Naive B cell (primary cell): ENCODE measurements at regions not wholly inside any gene's neighbourhood (a gene's known extent, or its start where the extent isn't known, plus 50 kb on each side); places are given as distances from the start of the nearest gene placed in this dataset.
"Not testable (repeated sequence)": the region's sequence is repeated elsewhere in the genome, so short reads cannot be mapped to it uniquely, and the experiment has no call there.

Experiments used
- ATAC-seq, 2 donors: fragments of 150-1000 bp; cut with Tn5 transposase; 2 replicates each; pipeline ENCODE4 v1.10.0; 2021; ENCODE audit warnings: low read depth in 2 of 2, mild to moderate bottlenecking in 2 of 2, moderate library complexity in 2 of 2
- DNase-seq: peaks from one replicate; pipeline ENCODE4 v3.0.0; 2022
- H3K27ac Mint-ChIP-seq, 6 donors: one replicate each; pipeline ENCODE4 v1.8.0; 2020 to 2022; ENCODE audit warnings: mild to moderate bottlenecking in 6 of 6, mixed read lengths in 6 of 6, moderate library complexity in 5 of 6, inconsistent platforms in 2 of 6
- H3K27me3 Mint-ChIP-seq, 3 donors: one replicate each; pipeline ENCODE4 v1.8.0; 2021 to 2022; ENCODE audit warnings: mixed read lengths in 3 of 3, mild to moderate bottlenecking in 1 of 3
- H3K36me3 Mint-ChIP-seq, 2 donors: one replicate each; pipeline ENCODE4 v1.8.0; 2020 to 2022; ENCODE audit warnings: mixed read lengths in 2 of 2, inconsistent platforms in 1 of 2, mild to moderate bottlenecking in 1 of 2
- H3K4me1 Mint-ChIP-seq, 3 donors: one replicate each; pipeline ENCODE4 v1.8.0; 2020 to 2022; ENCODE audit warnings: mixed read lengths in 3 of 3, inconsistent platforms in 1 of 3, mild to moderate bottlenecking in 1 of 3, moderate library complexity in 1 of 3
- H3K4me3 Mint-ChIP-seq, 8 donors: one replicate each; pipeline ENCODE4 v1.8.0; 2020 to 2022; ENCODE audit warnings: mild to moderate bottlenecking in 8 of 8, mixed read lengths in 8 of 8, moderate library complexity in 8 of 8, inconsistent platforms in 2 of 8
- H3K9me3 Mint-ChIP-seq, 7 donors: one replicate each; pipeline ENCODE4 v1.8.0; 2020 to 2022; ENCODE audit warnings: mixed read lengths in 7 of 7, mild to moderate bottlenecking in 5 of 7, inconsistent platforms in 2 of 7, moderate library complexity in 1 of 7

GRCh38 chrX:73943693-73944562, 91.4 kb upstream of the XIST start:
- peak overlapping the region; percentile 87 to 97 (median 89) for H3K27ac Mint-ChIP-seq
- no peaks in the 10 kb centered on the region for H3K27me3 Mint-ChIP-seq
- DNase-seq = peak; percentile 87
- ATAC-seq = peak; percentile 95 to 96
- no peaks in the 10 kb centered on the region for H3K9me3 Mint-ChIP-seq
- H3K4me3 Mint-ChIP-seq = peak overlapping the region; percentile 79 to 98 (median 91)
- peaks cover 22 to 37% (median 25%) of the 10 kb centered on the region in 3 donors for H3K4me1 Mint-ChIP-seq
- peaks cover 0 to 4% of the 10 kb centered on the region in 2 donors for H3K36me3 Mint-ChIP-seq

- Mint-ChIP-seq H3K4me3 (no peak overlapping the region), H3K27me3 (no peaks in the 10 kb centered on the region), H3K36me3 (no peaks in the 10 kb centered on the region), H3K4me1 (peaks cover 15 to 22% (median 17%) of the 10 kb centered on the region in 3 donors), H3K9me3 (no peaks in the 10 kb centered on the region), H3K27ac (no peak overlapping the region)
- ATAC-seq (no peak), DNase-seq (no peak)
Observed at GRCh38 chrX:73940893-73941470, 88.5 kb upstream of the XIST start.

- H3K36me3 Mint-ChIP-seq, H3K27me3 Mint-ChIP-seq, H3K4me3 Mint-ChIP-seq, DNase-seq, H3K9me3 Mint-ChIP-seq, H3K27ac Mint-ChIP-seq, H3K4me1 Mint-ChIP-seq, ATAC-seq: not testable (repeated sequence)
Observed at GRCh38 chrX:73937843-73938242, 85.3 kb upstream of the XIST start.

GRCh38 chrX:73932522-73932921, 80.0 kb upstream of the XIST start:
- H3K4me1 Mint-ChIP-seq = no peaks in the 10 kb centered on the region
- no peak overlapping the region for H3K27ac Mint-ChIP-seq
- no peaks in the 10 kb centered on the region for H3K36me3 Mint-ChIP-seq
- no peaks in the 10 kb centered on the region for H3K27me3 Mint-ChIP-seq
- H3K4me3 Mint-ChIP-seq = no peak overlapping the region
- H3K9me3 Mint-ChIP-seq = peaks cover 0 to 11% (median 0%) of the 10 kb centered on the region in 7 donors
- ATAC-seq (no peak), DNase-seq (no peak)

GRCh38 chrX:73930300-73930699, 77.8 kb upstream of the XIST start:
- DNase-seq = no peak
- no peak for ATAC-seq
- H3K36me3 Mint-ChIP-seq = no peaks in the 10 kb centered on the region

GRCh38 chrX:73922856-73923455, 70.4 kb upstream of the XIST start:
- Mint-ChIP-seq H3K27me3 (no peaks in the 10 kb centered on the region), H3K9me3 (no peaks in the 10 kb centered on the region), H3K27ac (no peak overlapping the region), H3K36me3 (no peaks in the 10 kb centered on the region), H3K4me3 (no peak overlapping the region), H3K4me1 (no peaks in the 10 kb centered on the region)
- DNase-seq (no peak), ATAC-seq (no peak)

More at GRCh38 chrX:73930300-73930699, 77.8 kb upstream of the XIST start:
- H3K9me3 Mint-ChIP-seq = peaks cover 0 to 11% (median 0%) of the 10 kb centered on the region in 7 donors
- no peaks in the 10 kb centered on the region for H3K4me1 Mint-ChIP-seq
- H3K27me3 Mint-ChIP-seq = no peaks in the 10 kb centered on the region
- peak overlapping the region in 1 of 6 donors; percentile 71 for H3K27ac Mint-ChIP-seq
- H3K4me3 Mint-ChIP-seq = no peak overlapping the region

GRCh38 chrX:73916931-73917667, 64.6 kb upstream of the XIST start:
- Mint-ChIP-seq H3K27ac (peak overlapping the region in 2 of 6 donors; percentile 35 to 39), H3K4me3 (no peak overlapping the region), H3K4me1 (no peaks in the 10 kb centered on the region), H3K27me3 (peaks cover 0 to 8% (median 0%) of the 10 kb centered on the region in 3 donors), H3K36me3 (no peaks in the 10 kb centered on the region), H3K9me3 (no peaks in the 10 kb centered on the region)
- ATAC-seq (no peak), DNase-seq (no peak)

GRCh38 chrX:73916489-73916888, 64.0 kb upstream of the XIST start:
- Mint-ChIP-seq H3K9me3 (no peaks in the 10 kb centered on the region), H3K4me1 (no peaks in the 10 kb centered on the region), H3K36me3 (no peaks in the 10 kb centered on the region), H3K4me3 (no peak overlapping the region), H3K27me3 (peaks cover 0 to 10% (median under 1%) of the 10 kb centered on the region in 3 donors), H3K27ac (peak overlapping the region in 2 of 6 donors; percentile 32 to 39)
- no peak for ATAC-seq
- no peak for DNase-seq

- not testable (repeated sequence) for DNase-seq, H3K36me3 Mint-ChIP-seq, H3K4me1 Mint-ChIP-seq, ATAC-seq, H3K27ac Mint-ChIP-seq, H3K4me3 Mint-ChIP-seq, H3K9me3 Mint-ChIP-seq
- peaks cover 4 to 17% (median 5%) of the 10 kb centered on the region in 3 donors for H3K27me3 Mint-ChIP-seq
Observed at GRCh38 chrX:73914792-73915191, 62.3 kb upstream of the XIST start.

GRCh38 chrX:73913580-73913979, 61.1 kb upstream of the XIST start:
- no peak for ATAC-seq
- Mint-ChIP-seq H3K27ac (no peak overlapping the region), H3K27me3 (peaks cover 4 to 17% (median 5%) of the 10 kb centered on the region in 3 donors)

GRCh38 chrX:73911946-73912345, 59.4 kb upstream of the XIST start:
- H3K36me3 Mint-ChIP-seq, H3K4me3 Mint-ChIP-seq, H3K27ac Mint-ChIP-seq, H3K4me1 Mint-ChIP-seq, DNase-seq, ATAC-seq: not testable (repeated sequence)
- Mint-ChIP-seq H3K9me3 (peaks cover 0 to 17% (median 5%) of the 10 kb centered on the region in 7 donors), H3K27me3 (peaks cover 4 to 17% (median 5%) of the 10 kb centered on the region in 3 donors)

More at GRCh38 chrX:73913580-73913979, 61.1 kb upstream of the XIST start:
- Mint-ChIP-seq H3K4me3 (no peak overlapping the region), H3K36me3 (no peaks in the 10 kb centered on the region), H3K9me3 (peaks cover 0 to 4% (median 0%) of the 10 kb centered on the region in 7 donors), H3K4me1 (no peaks in the 10 kb centered on the region)
- no peak for DNase-seq

GRCh38 chrX:73905749-73906374, 53.3 kb upstream of the XIST start:
- not testable (repeated sequence) for H3K27ac Mint-ChIP-seq, H3K27me3 Mint-ChIP-seq, H3K4me1 Mint-ChIP-seq, ATAC-seq, DNase-seq, H3K4me3 Mint-ChIP-seq
- Mint-ChIP-seq H3K9me3 (peaks cover 3 to 38% (median 32%) of the 10 kb centered on the region in 7 donors), H3K36me3 (peaks cover 5 to 11% of the 10 kb centered on the region in 2 donors)

GRCh38 chrX:73903941-73904340, 51.4 kb upstream of the XIST start:
- DNase-seq = no peak
- Mint-ChIP-seq H3K9me3 (peaks cover 3 to 37% (median 32%) of the 10 kb centered on the region in 7 donors), H3K27ac (no peak overlapping the region), H3K36me3 (peaks cover 5 to 11% of the 10 kb centered on the region in 2 donors), H3K4me3 (no peak overlapping the region), H3K4me1 (no peaks in the 10 kb centered on the region), H3K27me3 (no peaks in the 10 kb centered on the region)
- no peak for ATAC-seq
